ENCODE measurements at regions not wholly inside any gene's neighbourhood (a gene's known extent, or its start where the extent isn't known, plus 50 kb on each side); places are given as distances from the start of the nearest gene placed in this dataset.

DNA sequence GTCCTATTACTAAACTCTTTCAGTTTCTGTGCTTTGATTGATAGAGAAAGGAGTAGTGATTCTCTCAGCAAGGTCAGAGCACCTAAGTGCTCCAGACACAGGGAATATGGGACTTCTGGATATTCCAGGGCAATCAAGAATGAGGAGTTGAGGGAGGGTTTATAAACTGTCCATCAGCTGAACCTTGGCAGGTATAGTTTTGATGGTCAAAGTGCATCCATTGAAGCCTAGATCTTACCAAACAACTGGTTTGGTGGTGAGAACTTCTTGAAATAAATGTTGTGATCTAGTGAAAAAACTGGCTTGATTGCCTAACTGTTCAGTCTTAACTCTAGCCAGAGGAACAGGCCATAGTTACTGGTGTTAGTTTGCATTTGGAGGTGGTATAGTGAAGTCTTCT is 207.0 kb upstream of the ONECUT1 start:
- no peak for DNase-seq (ENCODE audit: low read depth, low spot score)
- intact Hi-C loops (cut with micrococcal nuclease), result no loop called here
- H4K20me1 ChIP-seq (ENCODE audit: insufficient read depth), result no peaks in the 10 kb centered on the region
- no peak overlapping the region for H3K9ac ChIP-seq (ENCODE audit: low read length)
- H3K4me3 ChIP-seq (replicated peaks in 1 of 2; ENCODE audit: low read depth in 1 of 2, low read length in 2 of 2), result no peak overlapping the region
- H3K9me2 ChIP-seq (ENCODE audit: insufficient read depth), result no peaks in the 10 kb centered on the region
- CTCF ChIA-PET, result no interaction called here
- ATAC-seq, result no peak
- H3K36me3 ChIP-seq (ENCODE audit: control insufficient read depth in 1 of 2, insufficient read depth in 2 of 2, low read length in 2 of 2), result no peaks in the 10 kb centered on the region
- no peaks in the 10 kb centered on the region for H3K9me3 ChIP-seq (ENCODE audit: control insufficient read depth in 1 of 2, insufficient read depth in 1 of 2, low read depth in 1 of 2, low read length in 2 of 2)
- TF ChIP-seq EZH2 (IDR thresholded peaks at IDR 0.05) (no peak), TCF7L2 (IDR thresholded peaks at IDR 0.05; ENCODE audit: borderline replicate concordance, extremely low read depth, insufficient read depth, insufficient read length) (no peak), SIN3A (IDR thresholded peaks at IDR 0.05; ENCODE audit: low read depth) (no peak), ZFX (IDR thresholded peaks at IDR 0.05) (no peak), CEBPB (IDR thresholded peaks at IDR 0.05; ENCODE audit: low read depth) (no peak), FOSL1 (IDR thresholded peaks at IDR 0.05; ENCODE audit: low read depth) (no peak)
- TF ChIP-seq, protein P1, sequence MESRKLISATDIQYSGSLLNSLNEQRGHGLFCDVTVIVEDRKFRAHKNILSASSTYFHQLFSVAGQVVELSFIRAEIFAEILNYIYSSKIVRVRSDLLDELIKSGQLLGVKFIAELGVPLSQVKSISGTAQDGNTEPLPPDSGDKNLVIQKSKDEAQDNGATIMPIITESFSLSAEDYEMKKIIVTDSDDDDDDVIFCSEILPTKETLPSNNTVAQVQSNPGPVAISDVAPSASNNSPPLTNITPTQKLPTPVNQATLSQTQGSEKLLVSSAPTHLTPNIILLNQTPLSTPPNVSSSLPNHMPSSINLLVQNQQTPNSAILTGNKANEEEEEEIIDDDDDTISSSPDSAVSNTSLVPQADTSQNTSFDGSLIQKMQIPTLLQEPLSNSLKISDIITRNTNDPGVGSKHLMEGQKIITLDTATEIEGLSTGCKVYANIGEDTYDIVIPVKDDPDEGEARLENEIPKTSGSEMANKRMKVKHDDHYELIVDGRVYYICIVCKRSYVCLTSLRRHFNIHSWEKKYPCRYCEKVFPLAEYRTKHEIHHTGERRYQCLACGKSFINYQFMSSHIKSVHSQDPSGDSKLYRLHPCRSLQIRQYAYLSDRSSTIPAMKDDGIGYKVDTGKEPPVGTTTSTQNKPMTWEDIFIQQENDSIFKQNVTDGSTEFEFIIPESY (IDR thresholded peaks at IDR 0.05; ENCODE audit: extremely low read depth, insufficient replicate concordance, low read length), result no peak
- H3K27me3 ChIP-seq (ENCODE audit: insufficient read depth, low read length), result no peaks in the 10 kb centered on the region
- no peak overlapping the region for H2AFZ ChIP-seq (ENCODE audit: low read depth, low read length, poor library complexity, severe bottlenecking)
- no peak overlapping the region for H3K4me2 ChIP-seq (ENCODE audit: low read length)
- POLR2A ChIA-PET, result no interaction called here
- H3K4me1 ChIP-seq (ENCODE audit: control insufficient read depth in 1 of 2, insufficient read depth in 2 of 2, low read length in 2 of 2), result no peaks in the 10 kb centered on the region
- H3K79me2 ChIP-seq (ENCODE audit: insufficient read depth, low read length), result no peaks in the 10 kb centered on the region
- no TSS peak for BruUV-seq (replicated peaks)
- H3K27ac ChIP-seq (ENCODE audit: low read depth, low read length), result no peak overlapping the region
- RAD21 ChIA-PET (ENCODE audit: low non-redundant PET in 1 of 2, low total read pairs in 2 of 2, uncharacterized antibody in 2 of 2, unreplicated experiment in 2 of 2), result no interaction called here

DNA sequence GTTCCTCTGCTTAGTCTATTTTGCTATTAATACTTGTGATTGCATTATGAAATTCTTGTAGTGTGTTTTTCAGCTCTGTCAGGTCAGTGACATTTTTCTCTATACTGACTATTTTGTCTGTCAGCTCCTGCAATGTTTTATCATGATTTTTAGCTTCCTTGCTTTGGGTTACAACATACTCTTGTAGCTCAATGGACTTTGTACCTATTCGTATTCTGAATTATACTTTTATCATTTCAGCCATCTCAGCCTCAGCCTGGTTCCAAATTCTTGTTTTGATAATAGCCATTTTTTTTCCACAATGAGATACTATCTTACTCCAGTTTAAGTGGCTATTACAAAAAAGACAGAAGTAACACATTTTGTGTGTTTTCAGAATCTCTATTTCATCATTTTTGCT is 204.2 kb upstream of the ONECUT1 start:
- H3K9me2 ChIP-seq (ENCODE audit: insufficient read depth), result no peaks in the 10 kb centered on the region
- H3K9me3 ChIP-seq (ENCODE audit: control insufficient read depth in 1 of 2, insufficient read depth in 1 of 2, low read depth in 1 of 2, low read length in 2 of 2), result no peaks in the 10 kb centered on the region
- no peak for DNase-seq (ENCODE audit: low read depth, low spot score)
- intact Hi-C loops (cut with micrococcal nuclease), result no loop called here
- H3K27me3 ChIP-seq (ENCODE audit: insufficient read depth, low read length), result no peaks in the 10 kb centered on the region
- H3K4me1 ChIP-seq (ENCODE audit: control insufficient read depth in 1 of 2, insufficient read depth in 2 of 2, low read length in 2 of 2), result no peaks in the 10 kb centered on the region
- H4K20me1 ChIP-seq (ENCODE audit: insufficient read depth), result no peaks in the 10 kb centered on the region
- H3K36me3 ChIP-seq (ENCODE audit: control insufficient read depth in 1 of 2, insufficient read depth in 2 of 2, low read length in 2 of 2), result no peaks in the 10 kb centered on the region
- CTCF ChIA-PET, result no interaction called here
- no peak overlapping the region for H2AFZ ChIP-seq (ENCODE audit: low read depth, low read length, poor library complexity, severe bottlenecking)
- ATAC-seq, result no peak
- H3K9ac ChIP-seq (ENCODE audit: low read length), result no peak overlapping the region
- POLR2A ChIA-PET, result no interaction called here
- no peak overlapping the region for H3K4me3 ChIP-seq (replicated peaks in 1 of 2; ENCODE audit: low read depth in 1 of 2, low read length in 2 of 2)
- RAD21 ChIA-PET (ENCODE audit: low non-redundant PET in 1 of 2, low total read pairs in 2 of 2, uncharacterized antibody in 2 of 2, unreplicated experiment in 2 of 2), result no interaction called here
- H3K27ac ChIP-seq (ENCODE audit: low read depth, low read length), result no peak overlapping the region
- no peak overlapping the region for H3K4me2 ChIP-seq (ENCODE audit: low read length)
- BruUV-seq (replicated peaks), result no TSS peak
- no peaks in the 10 kb centered on the region for H3K79me2 ChIP-seq (ENCODE audit: insufficient read depth, low read length)
- TF ChIP-seq, protein P2, sequence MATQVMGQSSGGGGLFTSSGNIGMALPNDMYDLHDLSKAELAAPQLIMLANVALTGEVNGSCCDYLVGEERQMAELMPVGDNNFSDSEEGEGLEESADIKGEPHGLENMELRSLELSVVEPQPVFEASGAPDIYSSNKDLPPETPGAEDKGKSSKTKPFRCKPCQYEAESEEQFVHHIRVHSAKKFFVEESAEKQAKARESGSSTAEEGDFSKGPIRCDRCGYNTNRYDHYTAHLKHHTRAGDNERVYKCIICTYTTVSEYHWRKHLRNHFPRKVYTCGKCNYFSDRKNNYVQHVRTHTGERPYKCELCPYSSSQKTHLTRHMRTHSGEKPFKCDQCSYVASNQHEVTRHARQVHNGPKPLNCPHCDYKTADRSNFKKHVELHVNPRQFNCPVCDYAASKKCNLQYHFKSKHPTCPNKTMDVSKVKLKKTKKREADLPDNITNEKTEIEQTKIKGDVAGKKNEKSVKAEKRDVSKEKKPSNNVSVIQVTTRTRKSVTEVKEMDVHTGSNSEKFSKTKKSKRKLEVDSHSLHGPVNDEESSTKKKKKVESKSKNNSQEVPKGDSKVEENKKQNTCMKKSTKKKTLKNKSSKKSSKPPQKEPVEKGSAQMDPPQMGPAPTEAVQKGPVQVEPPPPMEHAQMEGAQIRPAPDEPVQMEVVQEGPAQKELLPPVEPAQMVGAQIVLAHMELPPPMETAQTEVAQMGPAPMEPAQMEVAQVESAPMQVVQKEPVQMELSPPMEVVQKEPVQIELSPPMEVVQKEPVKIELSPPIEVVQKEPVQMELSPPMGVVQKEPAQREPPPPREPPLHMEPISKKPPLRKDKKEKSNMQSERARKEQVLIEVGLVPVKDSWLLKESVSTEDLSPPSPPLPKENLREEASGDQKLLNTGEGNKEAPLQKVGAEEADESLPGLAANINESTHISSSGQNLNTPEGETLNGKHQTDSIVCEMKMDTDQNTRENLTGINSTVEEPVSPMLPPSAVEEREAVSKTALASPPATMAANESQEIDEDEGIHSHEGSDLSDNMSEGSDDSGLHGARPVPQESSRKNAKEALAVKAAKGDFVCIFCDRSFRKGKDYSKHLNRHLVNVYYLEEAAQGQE (IDR thresholded peaks at IDR 0.05; ENCODE audit: low read depth), result no peak
- TF ChIP-seq ELF1 (IDR thresholded peaks at IDR 0.05; ENCODE audit: borderline replicate concordance, low read depth) (no peak), SP1 (IDR thresholded peaks at IDR 0.05; ENCODE audit: low read depth) (no peak), EZH2phosphoT487 (IDR thresholded peaks at IDR 0.05; ENCODE audit: borderline replicate concordance) (no peak), SRF (IDR thresholded peaks at IDR 0.05; ENCODE audit: low read depth) (no peak), YY1 (IDR thresholded peaks at IDR 0.05; ENCODE audit: extremely low read depth, insufficient replicate concordance, low read depth, low read length) (no peak)
- TF ChIP-seq, protein P3, sequence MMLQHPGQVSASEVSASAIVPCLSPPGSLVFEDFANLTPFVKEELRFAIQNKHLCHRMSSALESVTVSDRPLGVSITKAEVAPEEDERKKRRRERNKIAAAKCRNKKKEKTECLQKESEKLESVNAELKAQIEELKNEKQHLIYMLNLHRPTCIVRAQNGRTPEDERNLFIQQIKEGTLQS (IDR thresholded peaks at IDR 0.05), result no peak
